PC-9 (cell line): ENCODE measurements at regions not wholly inside any gene's neighbourhood (a gene's known extent, or its start where the extent isn't known, plus 50 kb on each side); places are given as distances from the start of the nearest gene placed in this dataset.

Experiments
- EZH2 ChIP-seq: fragments of 200-600 bp; sonication (generic); IDR thresholded peaks from 2 replicates; pipeline ENCODE4 v1.8.0; 2017; ENCODE audit warnings: antibody characterized with exemption, low read depth
- TF ChIP-seq, protein P1 (sequence below): fragments of 200-600 bp; sonication (generic); conservative IDR thresholded peaks from 2 replicates; pipeline ENCODE4 v1.6.1; 2017; ENCODE audit warnings: mixed run types, antibody characterized with exemption, mild to moderate bottlenecking, moderate library complexity

DNA sequence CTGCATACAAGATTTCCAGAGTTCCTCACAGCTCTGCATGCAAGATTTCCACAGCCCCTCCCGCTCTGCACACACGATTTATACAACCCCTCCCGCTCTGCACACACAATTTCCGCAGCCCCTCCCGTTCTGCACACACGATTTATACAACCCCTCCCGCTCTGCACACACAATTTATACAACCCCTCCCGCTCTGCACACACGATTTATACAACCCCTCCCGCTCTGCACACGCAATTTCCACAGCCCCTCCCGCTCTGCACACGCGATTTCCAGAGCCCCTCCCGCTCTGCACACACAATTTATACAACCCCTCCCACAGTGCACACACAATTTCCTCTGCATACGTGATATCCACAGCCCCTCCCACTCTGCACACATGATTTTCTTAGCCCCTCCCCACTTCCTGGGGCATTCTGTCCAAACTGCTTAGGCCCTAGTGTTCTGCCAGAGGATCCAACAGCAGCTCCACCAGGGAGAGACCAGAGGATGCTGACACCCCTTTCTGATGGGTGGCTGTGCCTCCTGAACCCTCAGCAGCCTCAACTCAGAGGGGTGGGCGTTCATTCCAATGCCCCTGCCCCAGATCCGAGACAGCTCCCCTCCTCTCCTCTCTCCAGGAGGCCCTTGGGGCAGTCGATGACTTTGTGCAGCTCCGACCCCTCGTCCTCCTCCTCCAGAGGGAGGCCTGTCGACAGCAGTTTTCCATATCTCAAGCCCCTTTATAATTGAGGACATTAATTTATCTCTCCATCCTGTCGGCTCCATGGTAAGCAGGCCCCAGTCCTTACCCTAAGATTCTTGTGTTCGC is 671.7 kb downstream of the BRD1 start:
- TF ChIP-seq, protein P1, sequence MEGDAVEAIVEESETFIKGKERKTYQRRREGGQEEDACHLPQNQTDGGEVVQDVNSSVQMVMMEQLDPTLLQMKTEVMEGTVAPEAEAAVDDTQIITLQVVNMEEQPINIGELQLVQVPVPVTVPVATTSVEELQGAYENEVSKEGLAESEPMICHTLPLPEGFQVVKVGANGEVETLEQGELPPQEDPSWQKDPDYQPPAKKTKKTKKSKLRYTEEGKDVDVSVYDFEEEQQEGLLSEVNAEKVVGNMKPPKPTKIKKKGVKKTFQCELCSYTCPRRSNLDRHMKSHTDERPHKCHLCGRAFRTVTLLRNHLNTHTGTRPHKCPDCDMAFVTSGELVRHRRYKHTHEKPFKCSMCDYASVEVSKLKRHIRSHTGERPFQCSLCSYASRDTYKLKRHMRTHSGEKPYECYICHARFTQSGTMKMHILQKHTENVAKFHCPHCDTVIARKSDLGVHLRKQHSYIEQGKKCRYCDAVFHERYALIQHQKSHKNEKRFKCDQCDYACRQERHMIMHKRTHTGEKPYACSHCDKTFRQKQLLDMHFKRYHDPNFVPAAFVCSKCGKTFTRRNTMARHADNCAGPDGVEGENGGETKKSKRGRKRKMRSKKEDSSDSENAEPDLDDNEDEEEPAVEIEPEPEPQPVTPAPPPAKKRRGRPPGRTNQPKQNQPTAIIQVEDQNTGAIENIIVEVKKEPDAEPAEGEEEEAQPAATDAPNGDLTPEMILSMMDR = no peak
- TF ChIP-seq EZH2 = no peak
